HG03457 (cell line): ENCODE measurements at regions not wholly inside any gene's neighbourhood (a gene's known extent, or its start where the extent isn't known, plus 50 kb on each side); places are given as distances from the start of the nearest gene placed in this dataset.
"Not testable (repeated sequence)": the region's sequence is repeated elsewhere in the genome, so short reads cannot be mapped to it uniquely, and the experiment has no call there.

Source experiments
- ATAC-seq: cut with Tn5 transposase; IDR thresholded peaks from one replicate; pipeline ENCODE4 v1.9.1; 2021; ENCODE audit warnings: moderate number of reproducible peaks; ENCODE audit not compliant: unreplicated experiment

DNA sequence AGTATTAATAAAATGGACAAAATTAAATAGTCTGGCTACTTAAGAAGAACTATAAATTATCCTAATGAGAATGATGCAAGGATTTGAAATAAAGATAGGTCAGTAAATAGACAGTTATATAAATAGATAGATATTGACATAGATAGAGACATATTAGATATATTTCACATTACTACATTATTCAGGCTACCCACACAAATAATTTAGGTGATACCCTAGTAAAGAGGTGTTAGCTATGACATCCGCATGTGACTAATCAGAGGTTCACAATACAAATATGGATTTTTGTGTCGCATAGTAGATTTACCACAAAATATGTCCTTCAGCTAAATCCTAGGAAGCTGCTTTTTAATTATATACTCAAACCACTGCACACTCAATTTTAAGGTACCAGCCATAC, 729.0 kb upstream of the ANO3 start:
- ATAC-seq = no peak

DNA sequence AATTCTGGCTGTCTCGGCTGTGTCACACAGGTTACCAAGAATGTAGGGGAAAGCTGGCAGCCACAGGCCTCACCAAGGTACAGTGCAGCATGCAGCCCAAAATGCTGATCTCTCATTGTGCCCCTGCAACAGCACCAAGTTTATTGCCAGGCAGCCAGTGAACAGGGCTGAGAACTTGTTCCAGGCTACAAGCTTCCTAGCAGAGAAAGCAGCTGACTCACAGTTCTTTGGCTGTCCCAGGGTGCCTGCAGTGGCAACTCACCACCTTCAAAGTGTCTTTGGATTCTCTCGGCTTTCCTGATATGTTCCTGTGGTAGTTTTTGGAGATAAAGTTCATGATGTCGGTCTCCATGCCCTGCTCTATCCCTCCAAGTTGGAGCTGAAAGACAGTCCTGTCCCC, 719.1 kb upstream of the ANO3 start:
- no peak for ATAC-seq

DNA sequence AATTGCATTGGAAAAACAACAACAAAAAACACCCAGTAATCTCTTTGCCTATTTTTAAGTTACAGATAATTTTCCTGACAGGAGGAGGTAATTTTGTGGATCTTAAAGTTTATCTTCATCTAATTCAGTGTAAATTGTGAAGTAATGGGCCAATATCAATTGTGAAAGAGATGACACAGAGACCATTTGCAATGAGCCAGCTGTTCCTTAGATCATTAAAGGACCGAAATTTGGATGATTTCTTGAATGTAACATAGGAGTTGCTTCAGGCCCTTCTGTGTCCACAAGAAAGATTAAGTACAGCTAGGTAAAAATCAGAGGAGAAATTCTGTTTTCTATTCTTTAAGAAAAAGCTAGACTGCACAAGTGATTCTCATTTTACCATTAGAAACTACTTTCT, 718.5 kb upstream of the ANO3 start:
- no peak for ATAC-seq

DNA sequence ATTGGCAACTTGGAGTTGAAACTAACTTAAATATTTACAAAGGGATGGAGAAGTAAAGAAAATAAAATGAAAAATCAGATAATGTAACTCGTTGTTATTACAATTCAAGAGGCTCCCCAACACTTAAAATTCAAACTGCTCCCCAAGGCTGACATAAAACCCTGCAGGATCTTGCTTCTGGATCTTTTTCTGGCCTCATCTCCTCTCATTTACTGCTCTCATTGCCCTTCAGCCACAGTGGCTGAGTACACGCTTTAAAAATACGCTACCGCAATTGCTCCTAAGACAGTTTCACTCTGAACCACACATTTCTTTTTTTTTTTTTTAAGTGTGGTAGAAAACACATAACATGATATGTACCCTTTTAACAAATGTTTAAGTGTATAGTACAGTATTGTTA, 718.1 kb upstream of the ANO3 start:
- no peak for ATAC-seq

DNA sequence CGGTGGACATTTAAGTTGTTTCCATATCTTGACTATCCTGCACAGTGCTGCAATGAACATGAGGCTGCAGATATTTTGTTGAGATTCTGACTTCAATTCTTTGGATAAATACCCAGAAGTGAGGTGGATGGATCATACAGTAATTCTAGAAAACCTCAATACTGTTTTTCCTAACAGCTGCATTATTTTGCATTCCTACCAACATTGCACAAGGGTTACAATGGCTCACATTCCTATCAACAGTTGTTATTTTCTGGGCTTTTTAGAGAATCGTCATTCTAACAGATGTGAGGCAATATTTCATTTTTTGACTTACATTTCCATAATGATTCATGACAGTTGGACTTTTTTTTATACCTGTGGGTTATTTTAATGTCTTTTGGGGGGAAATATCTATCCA, 716.9 kb upstream of the ANO3 start:
- no peak for ATAC-seq

DNA sequence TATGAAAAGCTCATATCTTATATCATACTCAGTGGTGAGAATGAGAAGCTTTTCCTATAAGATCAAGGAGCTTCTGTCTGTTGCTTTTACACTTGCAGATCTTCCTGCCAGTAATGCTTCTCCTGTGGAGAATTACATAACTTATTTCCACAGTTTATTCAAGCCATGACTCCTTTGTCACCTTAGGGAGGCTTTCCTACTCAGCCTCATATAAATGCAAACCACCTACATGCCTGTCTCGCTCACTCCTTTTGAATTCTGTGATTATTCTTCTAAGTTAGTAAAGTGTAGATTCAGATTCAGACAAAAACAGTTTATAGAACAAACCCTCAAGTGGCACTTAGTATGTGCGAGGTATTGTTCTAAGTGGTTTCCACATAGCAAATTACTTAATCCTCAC, 716.1 kb upstream of the ANO3 start:
- ATAC-seq = no peak

DNA sequence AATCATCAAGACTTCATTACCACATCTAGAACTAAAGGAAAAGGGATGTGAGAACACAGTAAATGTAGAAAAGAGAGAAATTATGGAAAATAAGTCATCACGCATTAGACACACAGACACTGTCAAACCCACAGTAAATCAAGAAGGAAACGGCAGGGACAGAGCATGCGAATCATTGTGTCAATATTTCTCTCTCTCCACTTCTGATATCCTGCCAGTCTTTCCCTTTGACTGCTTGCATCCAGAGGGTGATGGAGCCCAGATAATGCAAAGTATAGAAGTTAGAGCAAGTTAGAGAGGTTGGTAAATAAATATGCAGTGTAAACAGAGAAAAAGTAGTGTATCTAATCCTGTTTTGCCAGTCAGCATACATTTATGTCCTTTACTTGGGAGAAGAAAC, 706.8 kb upstream of the ANO3 start:
- ATAC-seq = no peak

DNA sequence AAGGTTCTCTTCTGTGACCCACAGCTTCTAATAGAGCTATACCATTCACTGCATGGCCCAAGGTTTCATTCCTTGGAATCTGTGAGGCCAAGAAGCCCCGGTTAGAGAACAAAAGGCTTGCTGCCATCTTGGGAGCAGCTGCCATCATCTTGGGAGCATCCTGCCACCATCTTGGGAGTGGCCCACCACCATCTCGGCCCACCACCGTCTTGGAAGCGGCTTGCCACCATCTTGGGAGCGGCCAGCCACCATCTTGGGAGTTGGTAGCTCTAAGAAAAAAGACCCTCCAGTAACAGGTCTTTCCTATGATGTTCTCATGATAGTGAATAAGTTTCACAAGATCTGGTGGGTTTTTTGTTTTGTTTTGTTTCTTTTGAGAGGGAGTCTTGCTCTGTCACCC, 703.9 kb upstream of the ANO3 start:
- ATAC-seq = no peak

DNA sequence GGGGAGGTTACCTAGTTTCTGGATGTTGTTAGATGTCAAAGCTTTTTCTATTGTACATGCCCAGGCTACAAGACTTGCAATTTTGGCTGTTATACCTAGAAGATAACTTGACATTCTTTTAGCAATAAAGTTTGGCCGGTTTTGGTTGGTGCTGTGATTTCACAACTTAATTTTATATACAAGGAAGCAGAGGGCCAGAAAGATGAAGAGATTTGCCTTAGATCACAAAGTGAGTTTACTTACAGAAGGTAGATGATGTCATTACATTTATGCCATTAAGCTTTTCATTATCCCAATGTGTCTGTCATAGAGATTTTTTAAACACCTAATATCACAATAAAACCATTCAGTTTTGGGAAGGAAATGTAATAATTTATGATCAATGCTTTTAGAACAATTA, 698.7 kb upstream of the ANO3 start:
- no peak for ATAC-seq

DNA sequence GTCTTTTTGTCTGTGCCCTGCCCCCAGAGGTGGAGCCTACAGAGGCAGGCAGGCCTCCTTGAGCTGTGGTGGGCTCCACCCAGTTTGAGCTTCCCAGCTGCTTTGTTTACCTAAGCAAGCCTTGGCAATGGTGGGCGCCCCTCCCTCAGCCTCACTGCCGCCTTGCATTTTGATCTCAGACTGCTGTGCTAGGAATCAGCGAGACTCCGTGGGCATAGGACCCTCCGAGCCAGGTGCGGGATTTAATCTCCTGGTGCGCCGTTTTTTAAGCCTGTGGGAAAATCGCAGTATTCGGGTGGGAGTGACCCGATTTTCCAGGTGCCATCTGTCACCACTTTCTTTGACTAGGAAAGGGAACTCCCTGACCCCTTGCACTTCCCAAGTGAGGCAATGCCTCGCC, 682.7 kb upstream of the ANO3 start:
- ATAC-seq = not testable (repeated sequence)

DNA sequence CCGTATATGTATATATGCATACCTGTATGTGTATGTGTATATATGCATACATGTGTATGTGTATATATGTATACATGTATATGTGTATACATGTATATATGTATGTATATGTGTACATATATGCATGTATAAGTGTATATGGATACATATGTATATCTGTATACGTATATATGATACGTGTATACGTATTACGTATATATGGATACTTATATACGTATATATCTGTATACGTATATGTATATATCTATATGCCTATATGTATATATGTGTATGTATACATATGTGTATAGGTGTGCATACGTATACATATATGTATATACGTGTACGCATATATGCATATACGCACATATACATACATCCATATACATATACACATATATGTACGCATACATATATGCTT, 681.6 kb upstream of the ANO3 start:
- ATAC-seq = no peak

DNA sequence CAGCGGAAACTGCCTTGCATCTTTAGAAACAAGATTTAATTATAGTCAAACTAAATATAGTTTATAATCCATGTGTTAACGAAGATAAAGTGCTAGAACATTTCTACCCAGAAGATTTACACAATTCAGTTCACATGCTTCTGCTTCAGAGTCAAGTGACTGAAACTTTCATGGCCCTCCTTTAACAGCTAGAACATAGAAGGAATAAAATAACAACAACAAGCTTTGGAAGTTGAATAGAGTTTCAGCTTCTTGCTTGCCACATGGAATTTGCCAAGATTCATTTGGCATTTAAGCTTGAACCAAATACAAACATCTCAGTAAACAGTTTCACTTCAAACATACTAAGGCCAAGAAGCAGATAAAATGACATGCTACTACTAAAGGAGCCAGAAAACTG, 676.3 kb upstream of the ANO3 start:
- no peak for ATAC-seq

DNA sequence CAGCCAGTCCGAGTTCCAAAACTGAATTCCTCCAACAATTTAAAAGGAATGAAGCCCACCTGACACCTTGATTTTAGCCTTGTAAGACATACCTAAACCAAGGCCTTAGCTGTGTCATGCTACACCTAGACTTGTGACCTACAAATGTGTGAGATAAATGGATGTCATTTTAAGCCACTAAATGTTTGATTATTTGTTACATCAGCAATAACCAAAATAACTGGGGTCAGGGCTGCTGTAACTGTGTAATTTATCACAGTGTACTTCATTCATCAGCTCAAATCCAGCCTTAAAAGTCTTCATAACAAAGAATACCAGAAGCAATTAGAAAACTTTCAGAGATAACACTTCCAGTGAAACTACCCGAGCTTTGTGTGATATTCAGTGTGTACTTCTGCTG, 673.0 kb upstream of the ANO3 start:
- ATAC-seq = no peak

DNA sequence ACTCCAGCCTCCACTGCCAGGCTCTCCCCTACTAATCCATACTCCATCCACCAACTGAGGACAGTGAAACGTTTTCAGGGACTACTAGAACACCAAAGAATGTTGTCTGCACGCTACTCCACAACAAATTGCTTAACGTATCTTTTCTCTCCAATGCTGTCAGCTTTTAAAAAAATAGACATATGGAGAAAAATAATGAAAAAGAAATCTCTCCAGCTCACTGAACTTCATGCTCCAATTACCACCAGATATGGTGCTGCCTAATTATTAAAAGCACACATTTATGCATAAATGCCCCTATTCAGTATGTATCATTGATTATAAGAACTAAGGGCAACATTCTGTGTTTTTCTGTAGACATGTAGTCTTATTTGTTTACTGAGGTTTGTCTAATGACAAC, 672.2 kb upstream of the ANO3 start:
- no peak for ATAC-seq

DNA sequence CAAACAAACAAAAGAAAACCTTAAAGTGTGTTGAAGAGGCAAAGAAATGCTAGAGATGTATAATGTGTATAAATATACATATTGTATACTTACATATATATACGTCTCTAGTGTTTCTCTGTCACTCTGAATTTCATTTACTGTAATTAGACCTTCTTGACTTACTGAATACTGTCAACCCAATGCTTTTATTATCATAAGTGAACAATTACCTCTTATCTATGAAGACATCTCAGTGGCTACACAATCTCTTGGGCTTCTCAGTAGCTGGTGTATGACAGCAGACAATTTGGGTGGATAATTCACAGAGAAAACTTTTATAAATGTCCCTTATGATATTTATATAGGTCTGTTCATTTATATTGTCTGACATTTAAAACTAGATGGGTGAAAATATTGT, 664.1 kb upstream of the ANO3 start:
- ATAC-seq = no peak

DNA sequence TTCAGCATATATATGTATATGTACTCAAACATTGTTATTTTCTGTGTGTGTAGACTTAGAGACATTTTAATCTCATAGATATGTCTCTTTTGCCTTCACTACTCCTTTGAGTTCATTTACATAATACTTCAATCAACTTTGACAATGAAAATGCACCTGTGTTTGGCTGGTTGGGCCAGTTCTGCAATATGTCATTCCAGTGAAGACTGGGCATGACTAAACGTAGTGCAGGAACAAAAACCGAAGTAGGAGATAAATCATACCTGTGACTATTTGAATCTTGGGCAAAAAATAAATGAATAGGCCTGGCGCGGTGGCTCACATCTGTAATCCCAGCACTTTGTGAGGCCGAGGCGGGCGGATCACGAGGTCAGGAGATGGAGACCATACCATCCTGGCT, 640.0 kb upstream of the ANO3 start:
- ATAC-seq = no peak

DNA sequence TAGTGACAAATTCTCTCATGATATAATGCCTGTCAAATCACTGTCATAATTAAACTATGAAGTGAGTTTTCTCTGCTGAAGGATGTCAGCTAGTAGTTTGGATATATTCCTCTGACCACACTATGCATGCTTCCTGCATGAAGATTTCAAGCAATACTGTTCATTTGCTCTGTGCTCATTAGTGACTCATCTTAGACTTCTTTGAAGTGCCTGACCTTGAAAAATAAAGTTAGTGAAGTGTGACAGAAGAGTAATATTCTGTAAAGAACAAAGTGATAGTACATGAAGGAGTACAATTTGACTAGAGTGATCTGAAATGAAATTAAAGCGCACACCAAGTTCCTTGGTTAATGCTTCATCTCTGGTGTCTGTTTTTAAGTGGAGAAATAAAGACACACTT, 629.5 kb upstream of the ANO3 start:
- no peak for ATAC-seq

DNA sequence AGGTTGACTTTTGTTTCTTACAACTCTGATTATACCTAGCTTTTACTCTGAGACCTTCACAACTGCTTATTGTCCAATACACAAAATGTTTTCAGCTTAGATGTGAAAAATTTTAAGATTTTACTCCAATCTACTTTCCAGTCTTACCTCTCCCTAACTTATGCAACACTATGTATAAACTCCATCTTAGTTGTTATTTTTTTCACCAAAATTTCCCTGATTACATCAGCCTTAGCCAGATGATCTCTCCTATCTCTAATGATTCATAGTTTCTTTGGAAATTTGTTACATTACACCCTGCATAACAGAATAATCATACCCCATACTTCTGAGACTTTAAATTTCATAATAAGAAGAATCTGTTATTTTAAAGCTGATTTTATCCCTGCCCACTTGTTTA, 621.0 kb upstream of the ANO3 start:
- no peak for ATAC-seq

DNA sequence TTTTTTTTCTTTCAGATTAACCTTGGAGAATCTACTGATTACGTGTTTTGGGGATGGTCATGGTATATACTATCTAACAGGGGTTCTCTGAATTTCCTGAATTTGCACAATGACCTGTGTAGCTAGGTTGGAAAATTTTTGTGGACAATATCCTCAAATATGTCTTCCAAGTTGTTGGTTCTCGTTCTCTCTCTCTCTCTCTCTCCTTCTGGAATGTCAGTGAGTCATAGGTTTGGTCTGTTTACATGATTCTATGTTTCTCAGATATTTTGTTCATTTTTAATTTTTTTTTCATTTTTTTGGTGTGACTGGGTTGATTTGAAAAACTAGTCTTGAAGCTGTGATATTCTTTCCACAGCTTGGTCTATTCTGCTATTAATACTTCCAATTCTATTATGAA, 604.0 kb upstream of the ANO3 start:
- no peak for ATAC-seq

DNA sequence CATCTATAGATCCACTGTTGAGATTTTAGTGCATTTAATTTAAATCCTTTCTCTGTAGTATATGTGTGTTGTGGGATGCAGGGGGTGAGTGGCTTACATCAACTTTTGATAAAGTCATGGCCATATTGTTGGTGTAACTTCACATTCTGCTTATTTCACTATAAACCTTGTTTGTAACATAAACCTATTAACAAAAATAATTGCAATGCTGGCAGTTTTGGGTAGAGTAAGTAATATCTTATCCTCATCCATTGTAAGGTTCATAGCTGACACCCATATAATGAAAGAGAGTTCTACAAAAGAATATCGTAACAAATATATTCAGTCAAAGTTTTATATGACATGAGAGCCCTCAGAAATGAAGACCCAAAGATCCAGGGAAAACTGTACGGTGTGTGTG, 601.7 kb upstream of the ANO3 start:
- ATAC-seq = no peak

DNA sequence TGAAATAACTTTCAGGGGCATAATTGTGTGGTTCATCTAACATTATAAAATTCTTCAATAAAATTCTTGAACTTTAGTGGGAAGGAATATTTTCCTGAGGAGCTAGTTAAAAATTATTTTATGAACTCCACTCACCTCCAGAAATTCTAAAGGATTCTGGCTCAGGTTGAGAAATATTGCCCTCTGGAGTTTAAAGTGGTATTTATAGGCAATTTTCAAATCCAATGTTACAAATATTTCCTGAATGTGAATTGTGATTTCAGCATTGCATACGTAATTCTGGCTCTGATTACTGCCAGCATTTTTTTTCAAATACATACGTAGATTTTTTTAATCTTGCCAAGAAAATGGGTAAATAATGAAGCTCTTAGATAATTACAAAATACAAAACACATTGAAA, 598.2 kb upstream of the ANO3 start:
- ATAC-seq = no peak

DNA sequence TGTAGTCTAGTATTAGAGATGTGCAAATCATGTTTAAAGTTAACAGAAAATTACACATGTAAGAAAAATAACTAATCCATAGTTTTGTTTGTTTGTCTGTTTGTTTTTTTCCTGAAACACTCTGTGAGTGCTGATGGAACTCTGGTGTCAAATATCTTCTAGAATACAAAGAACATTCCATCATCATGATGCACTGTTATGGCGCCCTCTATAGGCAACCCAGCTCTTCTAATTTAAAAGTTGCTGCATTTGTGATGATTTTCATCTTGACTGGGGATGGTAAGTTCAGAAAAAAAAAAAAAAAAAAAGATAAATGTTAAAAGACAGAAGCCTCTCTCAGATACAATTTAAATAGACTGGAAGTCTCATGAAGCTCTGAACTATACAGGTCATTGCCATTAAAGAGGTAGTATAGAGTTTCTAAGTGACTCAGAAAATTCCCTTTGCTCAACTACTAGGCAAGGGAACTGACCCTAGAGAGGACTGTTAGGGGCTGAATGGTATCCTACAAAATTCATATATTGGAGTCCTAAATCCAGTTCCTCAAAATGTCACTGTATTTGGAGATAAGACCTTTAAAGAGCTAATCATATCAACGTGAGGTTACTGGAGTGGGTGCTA, 597.2 kb upstream of the ANO3 start:
- no peak for ATAC-seq

DNA sequence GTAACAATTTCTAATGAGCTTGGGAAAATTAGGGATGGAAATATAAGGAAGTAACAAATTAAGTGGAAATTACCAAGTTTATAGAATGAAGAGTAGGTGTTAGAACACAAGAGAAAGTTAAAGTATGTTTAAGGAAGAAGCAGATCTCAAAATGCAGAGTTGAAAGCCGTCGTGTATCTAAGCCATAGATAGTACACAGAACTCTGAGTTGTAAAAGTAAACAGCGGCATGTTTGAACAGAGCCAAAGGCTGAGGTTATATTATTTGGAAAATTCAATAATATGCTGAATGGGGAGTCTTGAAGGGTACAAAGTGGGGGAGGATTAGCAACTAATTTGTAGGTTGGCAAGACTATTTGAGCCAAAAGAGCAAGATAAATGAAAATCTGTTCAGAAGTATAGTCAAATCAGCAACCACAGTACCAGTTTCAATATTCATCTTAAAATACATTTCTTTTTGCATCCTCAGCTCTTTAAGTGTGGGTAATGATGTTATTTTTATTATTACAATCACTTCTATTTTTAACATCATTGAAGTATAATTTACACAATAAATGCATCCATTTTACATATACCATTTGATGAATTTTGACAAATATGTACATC, 594.8 kb upstream of the ANO3 start:
- ATAC-seq = no peak
